NCI-H345 treated with DMSO at 0.1 percent for 48 hours (cell line): ENCODE measurements at regions not wholly inside any gene's neighbourhood (a gene's known extent, or its start where the extent isn't known, plus 50 kb on each side); places are given as distances from the start of the nearest gene placed in this dataset.

Experiments used
- DNase-seq: peaks from one replicate; lab custom pipeline; 2025; ENCODE audit not compliant: unreplicated experiment; lab: John Stamatoyannopoulos, UW

GRCh38 chr5:97838214-97838613 lies 655.2 kb upstream of the RIOK2 start:
- DNase-seq, result no peak

GRCh38 chr5:97839341-97840086 lies 656.5 kb upstream of the RIOK2 start:
- no peak for DNase-seq

GRCh38 chr5:97840643-97841042 lies 657.6 kb upstream of the RIOK2 start:
- DNase-seq, result no peak

- DNase-seq, result no peak
These were observed 659.6 kb upstream of the RIOK2 start for GRCh38 chr5:97842687-97843086.

GRCh38 chr5:97844797-97845196 lies 661.8 kb upstream of the RIOK2 start:
- DNase-seq, result no peak

GRCh38 chr5:97846643-97847042 lies 663.6 kb upstream of the RIOK2 start:
- DNase-seq, result no peak

GRCh38 chr5:97847920-97848631 lies 665.0 kb upstream of the RIOK2 start:
- DNase-seq, result no peak

- no peak for DNase-seq
These were observed 668.0 kb upstream of the RIOK2 start for GRCh38 chr5:97851036-97851435.

- no peak for DNase-seq
These were observed 672.1 kb upstream of the RIOK2 start for GRCh38 chr5:97854871-97855762.

GRCh38 chr5:97874491-97874890 lies 691.4 kb upstream of the RIOK2 start:
- no peak for DNase-seq

- no peak for DNase-seq
These were observed 693.2 kb upstream of the RIOK2 start for GRCh38 chr5:97876272-97876671.

- DNase-seq, result no peak
These were observed 694.5 kb upstream of the RIOK2 start for GRCh38 chr5:97877588-97877987.

- DNase-seq, result no peak
These were observed 705.4 kb upstream of the RIOK2 start for GRCh38 chr5:97888439-97888838.

- no peak for DNase-seq
These were observed 708.9 kb upstream of the RIOK2 start for GRCh38 chr5:97891971-97892370.

- DNase-seq, result no peak
These were observed 720.7 kb upstream of the RIOK2 start for GRCh38 chr5:97903742-97904141.

- DNase-seq, result no peak
These were observed 723.1 kb upstream of the RIOK2 start for GRCh38 chr5:97906135-97906534.

GRCh38 chr5:97907646-97908400 lies 724.8 kb upstream of the RIOK2 start:
- no peak for DNase-seq

- DNase-seq, result no peak
These were observed 726.5 kb upstream of the RIOK2 start for GRCh38 chr5:97909541-97909940.

GRCh38 chr5:97914483-97914882 lies 731.4 kb upstream of the RIOK2 start:
- DNase-seq, result no peak

- no peak for DNase-seq
These were observed 732.1 kb upstream of the RIOK2 start for GRCh38 chr5:97915106-97915505.

- DNase-seq, result no peak
These were observed 735.0 kb upstream of the RIOK2 start for GRCh38 chr5:97918057-97918456.
